ENCODE measurements at regions not wholly inside any gene's neighbourhood (a gene's known extent, or its start where the extent isn't known, plus 50 kb on each side); places are given as distances from the start of the nearest gene placed in this dataset.

GRCh38 chr1:168387781-168388760, 107.4 kb downstream of the TBX19 start:
- DNase-seq (ENCODE audit: low spot score), result no peak
- TF ChIP-seq, protein P1, sequence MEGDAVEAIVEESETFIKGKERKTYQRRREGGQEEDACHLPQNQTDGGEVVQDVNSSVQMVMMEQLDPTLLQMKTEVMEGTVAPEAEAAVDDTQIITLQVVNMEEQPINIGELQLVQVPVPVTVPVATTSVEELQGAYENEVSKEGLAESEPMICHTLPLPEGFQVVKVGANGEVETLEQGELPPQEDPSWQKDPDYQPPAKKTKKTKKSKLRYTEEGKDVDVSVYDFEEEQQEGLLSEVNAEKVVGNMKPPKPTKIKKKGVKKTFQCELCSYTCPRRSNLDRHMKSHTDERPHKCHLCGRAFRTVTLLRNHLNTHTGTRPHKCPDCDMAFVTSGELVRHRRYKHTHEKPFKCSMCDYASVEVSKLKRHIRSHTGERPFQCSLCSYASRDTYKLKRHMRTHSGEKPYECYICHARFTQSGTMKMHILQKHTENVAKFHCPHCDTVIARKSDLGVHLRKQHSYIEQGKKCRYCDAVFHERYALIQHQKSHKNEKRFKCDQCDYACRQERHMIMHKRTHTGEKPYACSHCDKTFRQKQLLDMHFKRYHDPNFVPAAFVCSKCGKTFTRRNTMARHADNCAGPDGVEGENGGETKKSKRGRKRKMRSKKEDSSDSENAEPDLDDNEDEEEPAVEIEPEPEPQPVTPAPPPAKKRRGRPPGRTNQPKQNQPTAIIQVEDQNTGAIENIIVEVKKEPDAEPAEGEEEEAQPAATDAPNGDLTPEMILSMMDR (IDR thresholded peaks at IDR 0.05; ENCODE audit: extremely low read depth, missing control alignments), result no peak

DNA sequence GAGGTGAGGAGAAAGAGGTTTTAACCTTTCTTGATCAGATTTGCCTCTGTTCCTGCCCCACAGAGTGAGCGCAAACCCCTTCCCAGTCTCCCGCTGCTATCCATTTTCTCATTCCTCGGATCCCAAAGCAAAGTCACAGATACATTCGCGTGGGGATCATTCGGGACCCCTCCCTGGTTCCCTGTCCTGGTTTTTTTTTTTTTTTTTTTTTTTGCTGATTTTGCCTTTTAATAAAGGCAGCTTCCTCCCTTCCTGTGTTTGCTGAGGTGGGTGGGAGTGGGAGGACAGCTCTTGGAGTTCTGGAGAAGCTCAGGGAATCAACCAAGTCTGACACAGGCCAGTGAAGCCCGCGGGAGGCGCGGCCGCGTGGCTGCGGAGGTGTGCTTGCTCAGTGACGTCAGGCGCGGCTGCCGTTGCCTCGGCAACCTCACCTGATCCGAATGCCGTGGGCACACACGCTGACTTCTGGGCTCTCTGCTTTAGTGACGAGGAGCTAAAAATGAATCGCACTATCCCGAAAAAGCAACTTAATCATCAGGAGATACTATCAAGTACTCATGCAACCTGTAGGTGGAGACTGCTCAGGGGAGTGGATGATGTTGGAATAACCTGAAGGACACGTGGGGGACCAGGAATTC, 106.4 kb downstream of the TBX19 start:
- TF ChIP-seq, protein P1 (IDR thresholded peaks at IDR 0.05; ENCODE audit: extremely low read depth, missing control alignments), result no peak
- DNase-seq (ENCODE audit: low spot score), result peak; percentile 53

- no peak for DNase-seq (ENCODE audit: low spot score)
Observed at GRCh38 chr1:168386492-168386891, 105.8 kb downstream of the TBX19 start.

GRCh38 chr1:168381850-168382249, 101.2 kb downstream of the TBX19 start:
- TF ChIP-seq, protein P1 (IDR thresholded peaks at IDR 0.05; ENCODE audit: extremely low read depth, missing control alignments), result no peak
- DNase-seq (ENCODE audit: low spot score), result no peak

More at GRCh38 chr1:168386492-168386891, 105.8 kb downstream of the TBX19 start:
- TF ChIP-seq, protein P1 (IDR thresholded peaks at IDR 0.05; ENCODE audit: extremely low read depth, missing control alignments), result no peak

GRCh38 chr1:168380945-168381344, 100.3 kb downstream of the TBX19 start:
- no peak for DNase-seq (ENCODE audit: low spot score)
- TF ChIP-seq, protein P1 (IDR thresholded peaks at IDR 0.05; ENCODE audit: extremely low read depth, missing control alignments), result no peak

DNA sequence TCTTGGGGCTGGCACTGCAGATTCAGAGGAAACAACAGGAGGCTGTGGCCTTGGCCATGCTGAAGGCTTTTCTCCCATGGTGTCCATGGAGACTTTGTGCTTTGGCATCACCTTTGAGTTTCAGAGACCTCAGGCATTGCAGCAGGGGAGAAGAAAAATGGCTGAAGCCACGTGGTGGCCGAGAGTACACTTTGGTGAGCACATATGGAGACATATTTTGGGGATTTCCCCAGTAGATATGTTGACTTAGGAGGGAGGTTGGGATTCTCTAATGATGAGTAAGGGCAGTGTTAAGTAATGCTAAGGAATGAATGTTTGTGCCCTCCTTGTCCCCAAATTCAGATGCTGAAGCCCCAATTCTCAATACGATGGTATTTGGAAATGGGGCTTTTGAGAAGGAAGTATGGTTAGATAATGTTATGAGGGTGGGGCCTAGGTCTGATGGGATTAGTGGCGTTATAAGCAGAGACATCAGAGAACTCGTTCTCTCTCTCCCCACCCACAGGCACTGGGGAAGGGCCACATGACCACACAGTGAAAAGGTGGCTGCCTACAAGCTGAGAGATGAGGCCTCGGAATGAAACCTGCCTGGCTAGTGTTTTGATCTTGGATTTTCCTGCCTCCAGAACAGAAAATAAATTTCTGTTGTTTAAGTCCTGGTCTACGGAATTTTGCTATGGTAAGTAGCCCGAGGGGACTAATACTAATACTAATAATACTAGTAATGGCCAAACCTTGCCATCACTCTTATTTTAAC, 98.6 kb downstream of the TBX19 start:
- DNase-seq (ENCODE audit: low spot score), result no peak
- TF ChIP-seq, protein P1 (IDR thresholded peaks at IDR 0.05; ENCODE audit: extremely low read depth, missing control alignments), result no peak
